ENCODE measurements at regions not wholly inside any gene's neighbourhood (a gene's known extent, or its start where the extent isn't known, plus 50 kb on each side); places are given as distances from the start of the nearest gene placed in this dataset.
A peak's percentile ranks its signal among the peaks of the same experiment; 100 is the strongest.

GRCh38 chr6:77299931-77300330, 163.4 kb downstream of the HTR1B start:
- H3K36me3 ChIP-seq (ENCODE audit: control insufficient read depth in 3 of 3, insufficient read depth in 2 of 3, low read depth in 1 of 3, low read length in 3 of 3) = no peaks in the 10 kb centered on the region
- no peaks in the 10 kb centered on the region for H3K27me3 ChIP-seq (ENCODE audit: control insufficient read depth in 3 of 3, insufficient read depth in 3 of 3, low read length in 3 of 3)
- WGBS, 3 donors = 78 to 90% (median 87%) methylated on average over 1 of the region's 1 CpG
- H3K4me1 ChIP-seq (ENCODE audit: control insufficient read depth in 3 of 3, insufficient read depth in 2 of 3, low read depth in 1 of 3, low read length in 2 of 3) = no peaks in the 10 kb centered on the region
- no peaks in the 10 kb centered on the region for H3K9me3 ChIP-seq (ENCODE audit: control insufficient read depth in 2 of 2, insufficient read depth in 1 of 2, low read depth in 1 of 2, low read length in 1 of 2)
- no peak for DNase-seq
- no peak overlapping the region for H3K27ac ChIP-seq (ENCODE audit: low read depth in 1 of 3, low read length in 2 of 3)
- no peak overlapping the region for H3K4me3 ChIP-seq (ENCODE audit: low read depth in 1 of 3, low read length in 3 of 3)
- FAIRE-seq = no peak

GRCh38 chr6:77298283-77298682, 165.0 kb downstream of the HTR1B start:
- whole genome bisulfite sequencing, 3 donors = 32 to 39% (median 38%) methylated on average over 1 of the region's 1 CpG
- H3K27me3 ChIP-seq (ENCODE audit: control insufficient read depth in 3 of 3, insufficient read depth in 3 of 3, low read length in 3 of 3) = no peaks in the 10 kb centered on the region
- no peak overlapping the region for H3K4me3 ChIP-seq (ENCODE audit: low read depth in 1 of 3, low read length in 3 of 3)
- H3K27ac ChIP-seq (ENCODE audit: low read depth in 1 of 3, low read length in 2 of 3) = no peak overlapping the region
- no peaks in the 10 kb centered on the region for H3K9me3 ChIP-seq (ENCODE audit: control insufficient read depth in 2 of 2, insufficient read depth in 1 of 2, low read depth in 1 of 2, low read length in 1 of 2)
- FAIRE-seq (peak; percentile 30), DNase-seq (no peak)
- H3K36me3 ChIP-seq (ENCODE audit: control insufficient read depth in 3 of 3, insufficient read depth in 2 of 3, low read depth in 1 of 3, low read length in 3 of 3) = no peaks in the 10 kb centered on the region
- H3K4me1 ChIP-seq (ENCODE audit: control insufficient read depth in 3 of 3, insufficient read depth in 2 of 3, low read depth in 1 of 3, low read length in 2 of 3) = no peaks in the 10 kb centered on the region

- FAIRE-seq (no peak), DNase-seq (peak; percentile 7 to 28)
- 40 to 48% (median 47%) methylated on average over 7 of the region's 7 CpGs for whole genome bisulfite sequencing, 3 donors
- no peak overlapping the region for H3K27ac ChIP-seq (ENCODE audit: low read depth in 1 of 3, low read length in 2 of 3)
- H3K9me3 ChIP-seq (ENCODE audit: control insufficient read depth in 2 of 2, insufficient read depth in 1 of 2, low read depth in 1 of 2, low read length in 1 of 2) = no peaks in the 10 kb centered on the region
- H3K27me3 ChIP-seq (ENCODE audit: control insufficient read depth in 3 of 3, insufficient read depth in 3 of 3, low read length in 3 of 3) = no peaks in the 10 kb centered on the region
- no peak overlapping the region for H3K4me3 ChIP-seq (ENCODE audit: low read depth in 1 of 3, low read length in 3 of 3)
- H3K4me1 ChIP-seq (ENCODE audit: control insufficient read depth in 3 of 3, insufficient read depth in 2 of 3, low read depth in 1 of 3, low read length in 2 of 3) = no peaks in the 10 kb centered on the region
- no peaks in the 10 kb centered on the region for H3K36me3 ChIP-seq (ENCODE audit: control insufficient read depth in 3 of 3, insufficient read depth in 2 of 3, low read depth in 1 of 3, low read length in 3 of 3)
Observed at GRCh38 chr6:77292564-77293546, 170.4 kb downstream of the HTR1B start.

GRCh38 chr6:77290798-77291197, 172.5 kb downstream of the HTR1B start:
- no peak overlapping the region for H3K27ac ChIP-seq (ENCODE audit: low read depth in 1 of 3, low read length in 2 of 3)
- DNase-seq (no peak), FAIRE-seq (no peak)
- no peak overlapping the region for H3K4me3 ChIP-seq (ENCODE audit: low read depth in 1 of 3, low read length in 3 of 3)
- H3K4me1 ChIP-seq (ENCODE audit: control insufficient read depth in 3 of 3, insufficient read depth in 2 of 3, low read depth in 1 of 3, low read length in 2 of 3) = no peaks in the 10 kb centered on the region
- 71 to 92% (median 88%) methylated on average over 1 of the region's 1 CpG for WGBS, 3 donors
- no peaks in the 10 kb centered on the region for H3K36me3 ChIP-seq (ENCODE audit: control insufficient read depth in 3 of 3, insufficient read depth in 2 of 3, low read depth in 1 of 3, low read length in 3 of 3)
- no peaks in the 10 kb centered on the region for H3K27me3 ChIP-seq (ENCODE audit: control insufficient read depth in 3 of 3, insufficient read depth in 3 of 3, low read length in 3 of 3)
- no peaks in the 10 kb centered on the region for H3K9me3 ChIP-seq (ENCODE audit: control insufficient read depth in 2 of 2, insufficient read depth in 1 of 2, low read depth in 1 of 2, low read length in 1 of 2)

- no peak for FAIRE-seq
- no peak for DNase-seq
- H3K9me3 ChIP-seq (ENCODE audit: control insufficient read depth in 2 of 2, insufficient read depth in 1 of 2, low read depth in 1 of 2, low read length in 1 of 2) = peaks cover 0 to 5% of the 10 kb centered on the region in 2 donors
- no peaks in the 10 kb centered on the region for H3K4me1 ChIP-seq (ENCODE audit: control insufficient read depth in 3 of 3, insufficient read depth in 2 of 3, low read depth in 1 of 3, low read length in 2 of 3)
- H3K27ac ChIP-seq (ENCODE audit: low read depth in 1 of 3, low read length in 2 of 3) = no peak overlapping the region
- H3K27me3 ChIP-seq (ENCODE audit: control insufficient read depth in 3 of 3, insufficient read depth in 3 of 3, low read length in 3 of 3) = no peaks in the 10 kb centered on the region
- no peaks in the 10 kb centered on the region for H3K36me3 ChIP-seq (ENCODE audit: control insufficient read depth in 3 of 3, insufficient read depth in 2 of 3, low read depth in 1 of 3, low read length in 3 of 3)
- WGBS, 3 donors = 86 to 91% (median 87%) methylated on average over 3 of the region's 3 CpGs
- no peak overlapping the region for H3K4me3 ChIP-seq (ENCODE audit: low read depth in 1 of 3, low read length in 3 of 3)
Observed at GRCh38 chr6:77286541-77286940, 176.8 kb downstream of the HTR1B start.

- DNase-seq (no peak), FAIRE-seq (no peak)
- 89 to 91% (median 91%) methylated on average over 2 of the region's 2 CpGs for WGBS, 3 donors
Observed at GRCh38 chr6:77273929-77274328, 189.4 kb downstream of the HTR1B start.

GRCh38 chr6:77264970-77265369, 198.3 kb downstream of the HTR1B start:
- FAIRE-seq = no peak
- no peaks in the 10 kb centered on the region for H3K4me1 ChIP-seq (ENCODE audit: control insufficient read depth in 3 of 3, insufficient read depth in 2 of 3, low read depth in 1 of 3, low read length in 2 of 3)
- 78 to 83% (median 82%) methylated on average over 6 of the region's 6 CpGs for WGBS, 3 donors

More at GRCh38 chr6:77273929-77274328, 189.4 kb downstream of the HTR1B start:
- Histone ChIP-seq H3K36me3 (ENCODE audit: control insufficient read depth in 3 of 3, insufficient read depth in 2 of 3, low read depth in 1 of 3, low read length in 3 of 3) (no peaks in the 10 kb centered on the region), H3K27me3 (ENCODE audit: control insufficient read depth in 3 of 3, insufficient read depth in 3 of 3, low read length in 3 of 3) (no peaks in the 10 kb centered on the region), H3K4me3 (ENCODE audit: low read depth in 1 of 3, low read length in 3 of 3) (no peak overlapping the region), H3K4me1 (ENCODE audit: control insufficient read depth in 3 of 3, insufficient read depth in 2 of 3, low read depth in 1 of 3, low read length in 2 of 3) (no peaks in the 10 kb centered on the region), H3K27ac (ENCODE audit: low read depth in 1 of 3, low read length in 2 of 3) (no peak overlapping the region), H3K9me3 (ENCODE audit: control insufficient read depth in 2 of 2, insufficient read depth in 1 of 2, low read depth in 1 of 2, low read length in 1 of 2) (peaks cover 2 to 22% of the 10 kb centered on the region in 2 donors)

GRCh38 chr6:77263003-77263402, 200.3 kb downstream of the HTR1B start:
- H3K4me1 ChIP-seq (ENCODE audit: control insufficient read depth in 3 of 3, insufficient read depth in 2 of 3, low read depth in 1 of 3, low read length in 2 of 3) = no peaks in the 10 kb centered on the region
- H3K9me3 ChIP-seq (ENCODE audit: control insufficient read depth in 2 of 2, insufficient read depth in 1 of 2, low read depth in 1 of 2, low read length in 1 of 2) = peaks cover 0 to 12% of the 10 kb centered on the region in 2 donors
- no peak for FAIRE-seq
- no peaks in the 10 kb centered on the region for H3K27me3 ChIP-seq (ENCODE audit: control insufficient read depth in 3 of 3, insufficient read depth in 3 of 3, low read length in 3 of 3)
- no peak overlapping the region for H3K27ac ChIP-seq (ENCODE audit: low read depth in 1 of 3, low read length in 2 of 3)
- H3K4me3 ChIP-seq (ENCODE audit: low read depth in 1 of 3, low read length in 3 of 3) = no peak overlapping the region
- no peak for DNase-seq
- 88 to 92% (median 92%) methylated on average over 2 of the region's 2 CpGs for WGBS, 3 donors
- no peaks in the 10 kb centered on the region for H3K36me3 ChIP-seq (ENCODE audit: control insufficient read depth in 3 of 3, insufficient read depth in 2 of 3, low read depth in 1 of 3, low read length in 3 of 3)

More at GRCh38 chr6:77264970-77265369, 198.3 kb downstream of the HTR1B start:
- no peak overlapping the region for H3K27ac ChIP-seq (ENCODE audit: low read depth in 1 of 3, low read length in 2 of 3)
- no peak overlapping the region for H3K4me3 ChIP-seq (ENCODE audit: low read depth in 1 of 3, low read length in 3 of 3)
- H3K27me3 ChIP-seq (ENCODE audit: control insufficient read depth in 3 of 3, insufficient read depth in 3 of 3, low read length in 3 of 3) = no peaks in the 10 kb centered on the region
- no peak for DNase-seq
- H3K9me3 ChIP-seq (ENCODE audit: control insufficient read depth in 2 of 2, insufficient read depth in 1 of 2, low read depth in 1 of 2, low read length in 1 of 2) = peaks cover 0 to 6% of the 10 kb centered on the region in 2 donors
- H3K36me3 ChIP-seq (ENCODE audit: control insufficient read depth in 3 of 3, insufficient read depth in 2 of 3, low read depth in 1 of 3, low read length in 3 of 3) = no peaks in the 10 kb centered on the region
